Gastroesophageal sphincter (tissue), 4 donors: ENCODE measurements at regions not wholly inside any gene's neighbourhood (a gene's known extent, or its start where the extent isn't known, plus 50 kb on each side); places are given as distances from the start of the nearest gene placed in this dataset.

Experiments used
- ATAC-seq: fragments of 150-250 bp; one replicate; pipeline ENCODE4 v1.9.1; 2016; ENCODE audit warnings: mild to moderate bottlenecking, moderate library complexity
- H3K27ac ChIP-seq, 4 donors: fragments of 200-600 bp; sonication (generic) in 3 of 4; 1 replicate in 3 of 4; 2 replicates in 1 of 4; pipeline ENCODE4 v1.5.1; 2016 to 2019
- H3K27me3 ChIP-seq: fragments of 200-600 bp; sonication (generic); one replicate; pipeline ENCODE4 v1.5.1; 2019
- H3K36me3 ChIP-seq, 2 donors: fragments of 200-600 bp; sonication (generic); one replicate each; pipeline ENCODE4 v1.5.1; 2019; ENCODE audit warnings: control low read depth in 1 of 2
- H3K4me1 ChIP-seq, 3 donors: fragments of 200-600 bp; sonication (generic); 1 replicate in 2 of 3; 2 replicates in 1 of 3; pipeline ENCODE4 v1.5.1; 2016 to 2019; ENCODE audit warnings: control low read depth in 2 of 3
- H3K4me3 ChIP-seq, 2 donors: fragments of 200-600 bp; sonication (generic); one replicate each; pipeline ENCODE4 v1.5.1; 2019; ENCODE audit warnings: mild to moderate bottlenecking in 1 of 2, moderate library complexity in 1 of 2
- H3K9me3 ChIP-seq, 3 donors: fragments of 200-600 bp; sonication (generic); one replicate each; pipeline ENCODE4 v1.5.1; 2017 to 2019; ENCODE audit warnings: control low read depth in 2 of 3
- EP300 ChIP-seq: sonication (generic); formaldehyde crosslinking; IDR thresholded peaks from one replicate; pipeline ENCODE4 v1.6.1; 2017; ENCODE audit warnings: antibody characterized with exemption, mild to moderate bottlenecking
- POLR2A ChIP-seq, 2 donors: fragments of 450-650 bp; IDR thresholded peaks; one replicate each; pipeline ENCODE4 v1.6.1; 2017; ENCODE audit warnings: antibody characterized with exemption in 2 of 2, mild to moderate bottlenecking in 2 of 2, moderate library complexity in 1 of 2
- POLR2AphosphoS5 ChIP-seq: sonication (generic); formaldehyde crosslinking; IDR thresholded peaks from one replicate; pipeline ENCODE4 v1.6.1; 2017; ENCODE audit warnings: antibody characterized with exemption
- WGBS, 2 donors: methylation state at CpG; one replicate each; pipeline ENCODE4 v1.1.5; 2018; ENCODE audit warnings: low coverage in 1 of 2; 5-methylcytosine and 5-hydroxymethylcytosine counted together
- TF ChIP-seq, protein P1 (sequence below), 4 experiments: fragments of 200-600 bp in 2 of 4; fragments of 450-650 bp in 2 of 4; sonication (generic) in 1 of 4; IDR thresholded peaks; one replicate each; pipeline ENCODE4 v1.5.1; 2017 to 2019; ENCODE audit warnings: antibody characterized with exemption in 4 of 4, mild to moderate bottlenecking in 2 of 4, moderate library complexity in 2 of 4

GRCh38 chr10:108523016-108523800 is 1358.7 kb upstream of the SORCS1 start:
- Histone ChIP-seq H3K27me3 (no peaks in the 10 kb centered on the region), H3K4me1 (no peaks in the 10 kb centered on the region), H3K9me3 (no peaks in the 10 kb centered on the region), H3K4me3 (no peak overlapping the region), H3K36me3 (no peaks in the 10 kb centered on the region), H3K27ac (no peak overlapping the region)
- 78 to 79% methylated on average over 4 of the region's 4 CpGs for WGBS, 2 donors
- no peak for ATAC-seq
- TF ChIP-seq EP300 (no peak), POLR2AphosphoS5 (no peak), POLR2A (IDR thresholded peaks at IDR 0.05) (no peak)
- TF ChIP-seq, protein P1, sequence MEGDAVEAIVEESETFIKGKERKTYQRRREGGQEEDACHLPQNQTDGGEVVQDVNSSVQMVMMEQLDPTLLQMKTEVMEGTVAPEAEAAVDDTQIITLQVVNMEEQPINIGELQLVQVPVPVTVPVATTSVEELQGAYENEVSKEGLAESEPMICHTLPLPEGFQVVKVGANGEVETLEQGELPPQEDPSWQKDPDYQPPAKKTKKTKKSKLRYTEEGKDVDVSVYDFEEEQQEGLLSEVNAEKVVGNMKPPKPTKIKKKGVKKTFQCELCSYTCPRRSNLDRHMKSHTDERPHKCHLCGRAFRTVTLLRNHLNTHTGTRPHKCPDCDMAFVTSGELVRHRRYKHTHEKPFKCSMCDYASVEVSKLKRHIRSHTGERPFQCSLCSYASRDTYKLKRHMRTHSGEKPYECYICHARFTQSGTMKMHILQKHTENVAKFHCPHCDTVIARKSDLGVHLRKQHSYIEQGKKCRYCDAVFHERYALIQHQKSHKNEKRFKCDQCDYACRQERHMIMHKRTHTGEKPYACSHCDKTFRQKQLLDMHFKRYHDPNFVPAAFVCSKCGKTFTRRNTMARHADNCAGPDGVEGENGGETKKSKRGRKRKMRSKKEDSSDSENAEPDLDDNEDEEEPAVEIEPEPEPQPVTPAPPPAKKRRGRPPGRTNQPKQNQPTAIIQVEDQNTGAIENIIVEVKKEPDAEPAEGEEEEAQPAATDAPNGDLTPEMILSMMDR (IDR thresholded peaks at IDR 0.05), result no peak

GRCh38 chr10:108521827-108522492 is 1357.5 kb upstream of the SORCS1 start:
- ATAC-seq, result no peak

DNA sequence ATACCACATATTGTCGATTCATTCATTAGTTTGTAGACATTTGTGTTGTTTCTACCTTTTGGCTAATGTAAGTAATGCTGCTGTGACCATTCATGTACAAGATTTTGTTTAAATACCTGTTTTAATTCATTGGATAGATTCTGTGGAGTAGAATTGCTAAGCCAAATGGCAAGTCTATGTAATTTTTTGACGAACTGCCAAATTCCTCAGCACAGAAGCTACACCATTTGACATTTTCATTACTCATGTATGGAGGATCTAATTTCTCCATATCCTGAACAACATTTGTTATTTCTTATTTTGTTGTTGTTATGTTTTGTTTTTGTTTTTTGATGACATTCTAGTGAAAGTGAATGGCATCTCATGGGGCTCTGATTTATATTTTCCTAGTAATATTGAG is 1351.3 kb upstream of the SORCS1 start:
- Histone ChIP-seq H3K9me3 (no peaks in the 10 kb centered on the region), H3K36me3 (no peaks in the 10 kb centered on the region), H3K4me1 (no peaks in the 10 kb centered on the region), H3K27me3 (no peaks in the 10 kb centered on the region), H3K27ac (no peak overlapping the region), H3K4me3 (no peak overlapping the region)
- TF ChIP-seq POLR2AphosphoS5 (no peak), EP300 (no peak), POLR2A (IDR thresholded peaks at IDR 0.05) (no peak)
- TF ChIP-seq, protein P1 (IDR thresholded peaks at IDR 0.05), result no peak
- WGBS, 2 donors, result 82 to 94% methylated on average over 2 of the region's 2 CpGs
- no peak for ATAC-seq

More at GRCh38 chr10:108521827-108522492, 1357.5 kb upstream of the SORCS1 start:
- Histone ChIP-seq H3K9me3 (no peaks in the 10 kb centered on the region), H3K27ac (no peak overlapping the region), H3K4me1 (no peaks in the 10 kb centered on the region), H3K4me3 (no peak overlapping the region), H3K36me3 (no peaks in the 10 kb centered on the region), H3K27me3 (no peaks in the 10 kb centered on the region)
- TF ChIP-seq, protein P1 (IDR thresholded peaks at IDR 0.05), result no peak
- TF ChIP-seq POLR2AphosphoS5 (no peak), EP300 (no peak), POLR2A (IDR thresholded peaks at IDR 0.05) (no peak)
- 28 to 41% methylated on average over 5 to 8 of the region's 8 CpGs for WGBS, 2 donors

- Histone ChIP-seq H3K27me3 (no peaks in the 10 kb centered on the region), H3K4me1 (no peaks in the 10 kb centered on the region), H3K27ac (no peak overlapping the region), H3K36me3 (no peaks in the 10 kb centered on the region), H3K4me3 (no peak overlapping the region), H3K9me3 (peaks cover 0 to 19% (median 0%) of the 10 kb centered on the region in 3 donors)
- ATAC-seq, result no peak
- no peak for TF ChIP-seq EP300
- 46 to 83% methylated on average over 3 of the region's 3 CpGs for WGBS, 2 donors
These were observed 1335.9 kb upstream of the SORCS1 start for GRCh38 chr10:108500396-108500795.

GRCh38 chr10:108496106-108496505 is 1331.6 kb upstream of the SORCS1 start:
- Histone ChIP-seq H3K27me3 (no peaks in the 10 kb centered on the region), H3K4me1 (no peaks in the 10 kb centered on the region), H3K9me3 (no peaks in the 10 kb centered on the region), H3K4me3 (no peak overlapping the region), H3K27ac (no peak overlapping the region), H3K36me3 (no peaks in the 10 kb centered on the region)
- TF ChIP-seq EP300 (no peak), POLR2A (IDR thresholded peaks at IDR 0.05) (no peak), POLR2AphosphoS5 (no peak)
- TF ChIP-seq, protein P1 (IDR thresholded peaks at IDR 0.05), result no peak
- ATAC-seq, result no peak
